ENCODE measurements at regions not wholly inside any gene's neighbourhood (a gene's known extent, or its start where the extent isn't known, plus 50 kb on each side); places are given as distances from the start of the nearest gene placed in this dataset.

- no peak for DNase-seq
- no peak overlapping the region for H3K4me3 ChIP-seq
- H3K27me3 ChIP-seq, result no peaks in the 10 kb centered on the region
- WGBS, 2 donors, result 48 to 57% methylated on average over 6 of the region's 6 CpGs
- H3K36me3 ChIP-seq (ENCODE audit: low read depth, missing control alignments), result no peaks in the 10 kb centered on the region
- H3K27ac ChIP-seq, result no peak overlapping the region
- intact Hi-C loops (cut with DNase I; ENCODE audit: low total_unique reads), result no loop called here
- no peak for TF ChIP-seq CTCF (IDR thresholded peaks at IDR 0.05)
- no peak for TF ChIP-seq POLR2A (IDR thresholded peaks at IDR 0.05)
- no peaks in the 10 kb centered on the region for H3K4me1 ChIP-seq
- H3K9me3 ChIP-seq, result no peaks in the 10 kb centered on the region
Measured at GRCh38 chr7:142598297-142598696, 151.0 kb upstream of the PRSS1 start.

- DNase-seq, result no peak
- no peaks in the 10 kb centered on the region for H3K36me3 ChIP-seq (ENCODE audit: low read depth, missing control alignments)
- H3K4me1 ChIP-seq, result no peaks in the 10 kb centered on the region
- no peak overlapping the region for H3K4me3 ChIP-seq
- H3K9me3 ChIP-seq, result no peaks in the 10 kb centered on the region
- H3K27me3 ChIP-seq, result no peaks in the 10 kb centered on the region
- TF ChIP-seq CTCF (IDR thresholded peaks at IDR 0.05) (no peak), POLR2A (IDR thresholded peaks at IDR 0.05) (no peak)
- intact Hi-C loops (cut with DNase I; ENCODE audit: low total_unique reads), result no loop called here
- no peak overlapping the region for H3K27ac ChIP-seq
- 44 to 57% methylated on average over 4 of the region's 4 CpGs for WGBS, 2 donors
Measured at GRCh38 chr7:142597547-142597946, 151.7 kb upstream of the PRSS1 start.

GRCh38 chr7:142595816-142596516 is 153.3 kb upstream of the PRSS1 start:
- H3K4me3 ChIP-seq, result no peak overlapping the region
- no peak overlapping the region for H3K27ac ChIP-seq
- H3K36me3 ChIP-seq (ENCODE audit: low read depth, missing control alignments), result no peaks in the 10 kb centered on the region
- no peaks in the 10 kb centered on the region for H3K4me1 ChIP-seq
- no peaks in the 10 kb centered on the region for H3K9me3 ChIP-seq
- H3K27me3 ChIP-seq, result no peaks in the 10 kb centered on the region
- 84% methylated on average over 4 of the region's 4 CpGs for WGBS, 2 donors
- no peak for TF ChIP-seq POLR2A (IDR thresholded peaks at IDR 0.05)
- no peak for TF ChIP-seq CTCF (IDR thresholded peaks at IDR 0.05)
- intact Hi-C loops (cut with DNase I; ENCODE audit: low total_unique reads), result no loop called here
- DNase-seq, result no peak

GRCh38 chr7:142594078-142594477 is 155.2 kb upstream of the PRSS1 start:
- intact Hi-C loops (cut with DNase I; ENCODE audit: low total_unique reads), result no loop called here
- no peaks in the 10 kb centered on the region for H3K27me3 ChIP-seq
- DNase-seq, result no peak
- H3K27ac ChIP-seq, result no peak overlapping the region
- WGBS, 2 donors, result 90% methylated on average over 1 of the region's 1 CpG
- no peak for TF ChIP-seq POLR2A (IDR thresholded peaks at IDR 0.05)
- no peak for TF ChIP-seq CTCF (IDR thresholded peaks at IDR 0.05)
- H3K9me3 ChIP-seq, result no peaks in the 10 kb centered on the region
- no peaks in the 10 kb centered on the region for H3K36me3 ChIP-seq (ENCODE audit: low read depth, missing control alignments)
- H3K4me3 ChIP-seq, result no peak overlapping the region
- H3K4me1 ChIP-seq, result no peaks in the 10 kb centered on the region

- Histone ChIP-seq H3K4me1 (no peaks in the 10 kb centered on the region), H3K36me3 (ENCODE audit: low read depth, missing control alignments) (no peaks in the 10 kb centered on the region), H3K27me3 (no peaks in the 10 kb centered on the region), H3K4me3 (no peak overlapping the region), H3K27ac (no peak overlapping the region), H3K9me3 (no peaks in the 10 kb centered on the region)
- 94 to 98% methylated on average over 4 of the region's 4 CpGs for WGBS, 2 donors
- intact Hi-C loops (cut with DNase I; ENCODE audit: low total_unique reads), result no loop called here
- TF ChIP-seq POLR2A (IDR thresholded peaks at IDR 0.05), result no peak
- TF ChIP-seq CTCF (IDR thresholded peaks at IDR 0.05), result no peak
- no peak for DNase-seq
Measured at GRCh38 chr7:142593106-142593505, 156.2 kb upstream of the PRSS1 start.

Data from testis (tissue), 2 donors.